ENCODE measurements at regions not wholly inside any gene's neighbourhood (a gene's known extent, or its start where the extent isn't known, plus 50 kb on each side); places are given as distances from the start of the nearest gene placed in this dataset.
"Not testable (repeated sequence)": the region's sequence is repeated elsewhere in the genome, so short reads cannot be mapped to it uniquely, and the experiment has no call there.

DNA sequence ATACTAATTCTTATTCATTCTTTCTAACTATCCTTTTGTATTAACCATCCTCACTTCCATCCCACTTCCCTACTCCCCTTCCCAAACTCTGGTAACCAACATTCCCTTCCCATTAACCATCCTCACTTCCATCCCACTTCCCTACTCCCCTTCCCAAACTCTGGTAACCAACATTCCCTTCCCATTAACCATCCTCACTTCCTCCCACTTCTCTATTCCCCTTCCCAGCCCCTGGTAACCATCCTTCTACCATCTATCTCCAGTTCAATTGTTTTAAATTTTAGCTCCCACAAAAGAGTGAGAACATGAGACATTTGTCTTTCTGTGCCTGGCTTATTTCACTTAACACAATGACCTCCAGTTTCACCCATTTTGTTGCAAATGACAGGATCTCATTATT, 160.6 kb upstream of the NAMPT start:
- TF ChIP-seq, protein P1, sequence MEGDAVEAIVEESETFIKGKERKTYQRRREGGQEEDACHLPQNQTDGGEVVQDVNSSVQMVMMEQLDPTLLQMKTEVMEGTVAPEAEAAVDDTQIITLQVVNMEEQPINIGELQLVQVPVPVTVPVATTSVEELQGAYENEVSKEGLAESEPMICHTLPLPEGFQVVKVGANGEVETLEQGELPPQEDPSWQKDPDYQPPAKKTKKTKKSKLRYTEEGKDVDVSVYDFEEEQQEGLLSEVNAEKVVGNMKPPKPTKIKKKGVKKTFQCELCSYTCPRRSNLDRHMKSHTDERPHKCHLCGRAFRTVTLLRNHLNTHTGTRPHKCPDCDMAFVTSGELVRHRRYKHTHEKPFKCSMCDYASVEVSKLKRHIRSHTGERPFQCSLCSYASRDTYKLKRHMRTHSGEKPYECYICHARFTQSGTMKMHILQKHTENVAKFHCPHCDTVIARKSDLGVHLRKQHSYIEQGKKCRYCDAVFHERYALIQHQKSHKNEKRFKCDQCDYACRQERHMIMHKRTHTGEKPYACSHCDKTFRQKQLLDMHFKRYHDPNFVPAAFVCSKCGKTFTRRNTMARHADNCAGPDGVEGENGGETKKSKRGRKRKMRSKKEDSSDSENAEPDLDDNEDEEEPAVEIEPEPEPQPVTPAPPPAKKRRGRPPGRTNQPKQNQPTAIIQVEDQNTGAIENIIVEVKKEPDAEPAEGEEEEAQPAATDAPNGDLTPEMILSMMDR (IDR thresholded peaks at IDR 0.05): not testable (repeated sequence)
- not testable (repeated sequence) for TF ChIP-seq EZH2 (IDR thresholded peaks at IDR 0.05; ENCODE audit: borderline replicate concordance, insufficient read depth, low read depth, low read length, poor library complexity, severe bottlenecking)
